Progenitor cell of endocrine pancreas (in vitro differentiated cells): ENCODE measurements at regions not wholly inside any gene's neighbourhood (a gene's known extent, or its start where the extent isn't known, plus 50 kb on each side); places are given as distances from the start of the nearest gene placed in this dataset.
"Not testable (repeated sequence)": the region's sequence is repeated elsewhere in the genome, so short reads cannot be mapped to it uniquely, and the experiment has no call there.

Experiments used
- DNase-seq: peaks from one replicate; pipeline ENCODE4 v3.0.0; 2021; ENCODE audit warnings: low spot score; ENCODE audit not compliant: unreplicated experiment
- H3K27ac Mint-ChIP-seq: 2 replicates; pipeline ENCODE4 v1.8.0; 2021; ENCODE audit warnings: mild to moderate bottlenecking, moderate library complexity, mixed read lengths
- H3K27me3 Mint-ChIP-seq: 2 replicates; pipeline ENCODE4 v1.8.0; 2021; ENCODE audit warnings: mixed read lengths
- H3K36me3 Mint-ChIP-seq: 2 replicates; pipeline ENCODE4 v1.8.0; 2022; ENCODE audit warnings: mixed read lengths; ENCODE audit not compliant: insufficient read depth
- H3K4me1 Mint-ChIP-seq: 2 replicates; pipeline ENCODE4 v1.8.0; 2021; ENCODE audit warnings: low read depth, mixed read lengths
- H3K4me3 Mint-ChIP-seq: 2 replicates; pipeline ENCODE4 v1.8.0; 2021; ENCODE audit warnings: low read depth, mild to moderate bottlenecking, moderate library complexity, mixed read lengths
- H3K9me3 Mint-ChIP-seq: 2 replicates; pipeline ENCODE4 v1.8.0; 2021; ENCODE audit warnings: low read depth, mixed read lengths
- CTCF ChIP-seq: fragments of 200-600 bp; sonication (generic); IDR thresholded peaks from one replicate; pipeline ENCODE4 v1.5.0; 2021; ENCODE audit warnings: antibody characterized with exemption, mild to moderate bottlenecking; ENCODE audit not compliant: unreplicated experiment

- DNase-seq, result no peak
- Mint-ChIP-seq H3K36me3 (peaks cover 3% of the 10 kb centered on the region), H3K4me1 (no peaks in the 10 kb centered on the region), H3K9me3 (peaks cover 16% of the 10 kb centered on the region), H3K4me3 (no peak overlapping the region), H3K27ac (no peak overlapping the region), H3K27me3 (no peaks in the 10 kb centered on the region)
- TF ChIP-seq CTCF, result no peak
Observed at GRCh38 chr6:4412077-4412476, 276.7 kb upstream of the ECI2 start.

GRCh38 chr6:4407710-4408109 lies 272.3 kb upstream of the ECI2 start:
- H3K27ac Mint-ChIP-seq, H3K36me3 Mint-ChIP-seq, DNase-seq, H3K4me1 Mint-ChIP-seq, H3K4me3 Mint-ChIP-seq, H3K27me3 Mint-ChIP-seq: not testable (repeated sequence)
- H3K9me3 Mint-ChIP-seq, result peaks cover 18% of the 10 kb centered on the region

GRCh38 chr6:4405621-4406212 lies 270.3 kb upstream of the ECI2 start:
- Mint-ChIP-seq H3K27me3 (peaks cover 8% of the 10 kb centered on the region), H3K36me3 (peaks cover 3% of the 10 kb centered on the region), H3K4me3 (no peak overlapping the region), H3K27ac (no peak overlapping the region), H3K9me3 (peaks cover 18% of the 10 kb centered on the region), H3K4me1 (peaks cover 4% of the 10 kb centered on the region)
- TF ChIP-seq CTCF, result no peak
- DNase-seq, result no peak

GRCh38 chr6:4404415-4404814 lies 269.0 kb upstream of the ECI2 start:
- Mint-ChIP-seq H3K4me1 (peaks cover 4% of the 10 kb centered on the region), H3K27ac (no peak overlapping the region), H3K4me3 (no peak overlapping the region), H3K36me3 (peaks cover 3% of the 10 kb centered on the region), H3K9me3 (peaks cover 18% of the 10 kb centered on the region), H3K27me3 (peaks cover 12% of the 10 kb centered on the region)
- TF ChIP-seq CTCF, result no peak
- no peak for DNase-seq

GRCh38 chr6:4403828-4404227 lies 268.5 kb upstream of the ECI2 start:
- H3K27me3 Mint-ChIP-seq, result peaks cover 15% of the 10 kb centered on the region
- TF ChIP-seq CTCF, result no peak
- no peak overlapping the region for H3K4me3 Mint-ChIP-seq

GRCh38 chr6:4403023-4403752 lies 267.8 kb upstream of the ECI2 start:
- H3K9me3 Mint-ChIP-seq, result peaks cover 9% of the 10 kb centered on the region
- H3K4me3 Mint-ChIP-seq, result no peak overlapping the region
- peaks cover 15% of the 10 kb centered on the region for H3K27me3 Mint-ChIP-seq
- no peak for TF ChIP-seq CTCF
- peaks cover 1% of the 10 kb centered on the region for H3K36me3 Mint-ChIP-seq
- peaks cover 4% of the 10 kb centered on the region for H3K4me1 Mint-ChIP-seq
- no peak overlapping the region for H3K27ac Mint-ChIP-seq
- DNase-seq, result no peak

More at GRCh38 chr6:4403828-4404227, 268.5 kb upstream of the ECI2 start:
- Mint-ChIP-seq H3K9me3 (peaks cover 16% of the 10 kb centered on the region), H3K4me1 (peaks cover 4% of the 10 kb centered on the region), H3K27ac (no peak overlapping the region), H3K36me3 (peaks cover 3% of the 10 kb centered on the region)
- DNase-seq, result no peak
